ENCODE measurements at regions not wholly inside any gene's neighbourhood (a gene's known extent, or its start where the extent isn't known, plus 50 kb on each side); places are given as distances from the start of the nearest gene placed in this dataset.

GRCh38 chr12:94020335-94020734 lies 128.0 kb upstream of the PLXNC1 start:
- H3K4me2 ChIP-seq (ENCODE audit: control insufficient read depth, insufficient read depth), result no peak overlapping the region
- CTCF ChIA-PET, result no interaction called here
- ATAC-seq (no peak), DNase-seq (ENCODE audit: low read depth, low spot score) (no peak), FAIRE-seq (no peak)
- no peaks in the 10 kb centered on the region for H3K79me2 ChIP-seq (ENCODE audit: control insufficient read depth, insufficient read depth, low read length)
- no TSS peak for BruUV-seq (replicated peaks)
- POLR2A ChIA-PET, result no interaction called here
- RAD21 ChIA-PET (ENCODE audit: unreplicated experiment), result interaction anchor here (0.6 kb wide), 1 partner anchor 11 kb away, joined by 3 read pairs; no protein-coding TSS in a partner anchor
- H3K27me3 ChIP-seq (replicated peaks in 1 of 2; ENCODE audit: control insufficient read depth in 2 of 2, insufficient read depth in 2 of 2, low read length in 1 of 2), result no peaks in the 10 kb centered on the region
- SMC1A ChIA-PET (ENCODE audit: uncharacterized antibody, unreplicated experiment), result interaction anchor here (1.3 kb wide), 1 partner anchor 11 kb away, joined by 3 read pairs; no protein-coding TSS in a partner anchor
- no peaks in the 10 kb centered on the region for H3K36me3 ChIP-seq (ENCODE audit: control insufficient read depth in 2 of 2, insufficient read depth in 2 of 2, low read length in 1 of 2)
- H3K9me3 ChIP-seq (replicated peaks; ENCODE audit: control insufficient read depth, insufficient read depth, low read length), result peaks cover 2% of the 10 kb centered on the region; the same call in 2 of the 3 replicates
- no peak overlapping the region for H2AFZ ChIP-seq (ENCODE audit: control insufficient read depth, low read depth, low read length)
- WGBS (ENCODE audit: insufficient coverage, insufficient replicate concordance, low lambda C conversion rate, missing lambda C conversion rate), result 28% methylated on average over 1 of the region's 1 CpG
- H3K4me1 ChIP-seq (ENCODE audit: control insufficient read depth, insufficient read depth, low read length), result no peaks in the 10 kb centered on the region
- intact Hi-C loops (cut with micrococcal nuclease; ENCODE audit: unreplicated experiment), result no loop called here
- no peak overlapping the region for H3K27ac ChIP-seq (ENCODE audit: control insufficient read depth, insufficient read depth)
- in situ Hi-C loops (cut with MboI), result no loop called here
- H3K9ac ChIP-seq (ENCODE audit: control insufficient read depth, insufficient read depth, low read length), result no peak overlapping the region
- H4K20me1 ChIP-seq (ENCODE audit: control insufficient read depth, insufficient read depth), result no peaks in the 10 kb centered on the region
- H3K4me3 ChIP-seq, result no peak overlapping the region
- no peak for TF ChIP-seq BCL11A (IDR thresholded peaks at IDR 0.05; ENCODE audit: low read depth, low read length)
- no peak for TF ChIP-seq BHLHE40 (IDR thresholded peaks at IDR 0.05; ENCODE audit: borderline replicate concordance in 1 of 2, low read depth in 2 of 2, low read length in 1 of 2)
- no peak for TF ChIP-seq TAF1 (IDR thresholded peaks at IDR 0.05; ENCODE audit: borderline replicate concordance, low read depth, low read length)
- TF ChIP-seq LARP7 (IDR thresholded peaks at IDR 0.05), result no peak
- TF ChIP-seq GABPA (IDR thresholded peaks at IDR 0.05; ENCODE audit: low read depth), result no peak
- no peak for TF ChIP-seq IRF4 (IDR thresholded peaks at IDR 0.05; ENCODE audit: low read depth, low read length)
- no peak for TF ChIP-seq CHD1 (IDR thresholded peaks at IDR 0.05; ENCODE audit: low read depth, low read length)
- TF ChIP-seq TARDBP (IDR thresholded peaks at IDR 0.05; ENCODE audit: borderline replicate concordance), result no peak

GRCh38 chr12:94023879-94024278 lies 124.5 kb upstream of the PLXNC1 start:
- CTCF ChIA-PET, result interaction anchor here (1.9 kb wide), 1 partner anchor 78 kb away, joined by 5 read pairs; no protein-coding TSS in a partner anchor
- in situ Hi-C loops (cut with MboI), result no loop called here
- Histone ChIP-seq H3K9ac (ENCODE audit: control insufficient read depth, insufficient read depth, low read length) (no peak overlapping the region), H3K27me3 (replicated peaks in 1 of 2; ENCODE audit: control insufficient read depth in 2 of 2, insufficient read depth in 2 of 2, low read length in 1 of 2) (no peaks in the 10 kb centered on the region), H2AFZ (ENCODE audit: control insufficient read depth, low read depth, low read length) (no peak overlapping the region), H3K36me3 (ENCODE audit: control insufficient read depth in 2 of 2, insufficient read depth in 2 of 2, low read length in 1 of 2) (no peaks in the 10 kb centered on the region), H3K4me2 (ENCODE audit: control insufficient read depth, insufficient read depth) (no peak overlapping the region), H3K9me3 (replicated peaks; ENCODE audit: control insufficient read depth, insufficient read depth, low read length) (no peaks in the 10 kb centered on the region; the same call in 1 of the 3 replicates), H3K79me2 (ENCODE audit: control insufficient read depth, insufficient read depth, low read length) (no peaks in the 10 kb centered on the region), H3K4me1 (ENCODE audit: control insufficient read depth, insufficient read depth, low read length) (no peaks in the 10 kb centered on the region), H4K20me1 (ENCODE audit: control insufficient read depth, insufficient read depth) (no peaks in the 10 kb centered on the region), H3K27ac (ENCODE audit: control insufficient read depth, insufficient read depth) (no peak overlapping the region), H3K4me3 (no peak overlapping the region)
- POLR2A ChIA-PET, result no interaction called here
- SMC1A ChIA-PET (ENCODE audit: uncharacterized antibody, unreplicated experiment), result no interaction called here
- intact Hi-C loops (cut with micrococcal nuclease; ENCODE audit: unreplicated experiment), result no loop called here
- RAD21 ChIA-PET (ENCODE audit: unreplicated experiment), result interaction anchor here (0.6 to 1.1 kb wide), 2 partner anchors 78 to 216 kb away, joined by 3 read pairs; no protein-coding TSS in a partner anchor
- no peak for DNase-seq (ENCODE audit: low read depth, low spot score)
- no TSS peak for BruUV-seq (replicated peaks)
- ATAC-seq, result no peak
- no peak for FAIRE-seq
- no peak for TF ChIP-seq TCF7 (IDR thresholded peaks at IDR 0.05; ENCODE audit: borderline replicate concordance)
- TF ChIP-seq MTA3 (IDR thresholded peaks at IDR 0.05; ENCODE audit: borderline replicate concordance, low read length), result no peak
- no peak for TF ChIP-seq IRF5 (IDR thresholded peaks at IDR 0.05; ENCODE audit: borderline replicate concordance)
- no peak for TF ChIP-seq ZNF274 (IDR thresholded peaks at IDR 0.05; ENCODE audit: insufficient read depth, insufficient read length)
- no peak for TF ChIP-seq NFIC (IDR thresholded peaks at IDR 0.05; ENCODE audit: low read depth, low read length)
- no peak for TF ChIP-seq FOS (IDR thresholded peaks at IDR 0.05; ENCODE audit: borderline replicate concordance, extremely low read depth, insufficient read length)
- no peak for TF ChIP-seq E4F1 (IDR thresholded peaks at IDR 0.05; ENCODE audit: borderline replicate concordance, partially characterized antibody)
- no peak for TF ChIP-seq TCF12 (IDR thresholded peaks at IDR 0.05; ENCODE audit: low read depth, low read length)
- TF ChIP-seq IKZF1 (conservative IDR thresholded peaks at IDR 0.05), result no peak
- no peak for TF ChIP-seq SREBF1 (IDR thresholded peaks at IDR 0.05; ENCODE audit: low read length)
